CD4-positive, alpha-beta T cell treated with Interleukin-4 for 1 hour (primary cell): ENCODE measurements at regions not wholly inside any gene's neighbourhood (a gene's known extent, or its start where the extent isn't known, plus 50 kb on each side); places are given as distances from the start of the nearest gene placed in this dataset.
"Not testable (repeated sequence)": the region's sequence is repeated elsewhere in the genome, so short reads cannot be mapped to it uniquely, and the experiment has no call there.

Experiments used
- DNase-seq, 2 donors: peaks; one replicate each; pipeline ENCODE4 v3.0.0-alpha.2; 2020 to 2022

GRCh38 chr10:23777153-23777552, 338.3 kb downstream of the OTUD1 start:
- DNase-seq = no peak

- no peak for DNase-seq
These were observed 340.4 kb downstream of the OTUD1 start for GRCh38 chr10:23779301-23779700.

GRCh38 chr10:23780331-23780730, 341.5 kb downstream of the OTUD1 start:
- no peak for DNase-seq

GRCh38 chr10:23786594-23786993, 347.7 kb downstream of the OTUD1 start:
- DNase-seq = no peak

- no peak for DNase-seq
These were observed 354.7 kb downstream of the OTUD1 start for GRCh38 chr10:23793577-23793976.

- not testable (repeated sequence) for DNase-seq
These were observed 358.6 kb downstream of the OTUD1 start for GRCh38 chr10:23797452-23797851.

- no peak for DNase-seq
These were observed 365.2 kb downstream of the OTUD1 start for GRCh38 chr10:23804125-23804524.

- DNase-seq = no peak
These were observed 374.8 kb downstream of the OTUD1 start for GRCh38 chr10:23813687-23814086.

- no peak for DNase-seq
These were observed 379.6 kb downstream of the OTUD1 start for GRCh38 chr10:23818484-23818883.

GRCh38 chr10:23820792-23821191, 381.9 kb downstream of the OTUD1 start:
- no peak for DNase-seq

- no peak for DNase-seq
These were observed 384.1 kb upstream of the KIAA1217 start for GRCh38 chr10:23824822-23825221.

- DNase-seq = no peak
These were observed 382.5 kb upstream of the KIAA1217 start for GRCh38 chr10:23826421-23826820.

- no peak for DNase-seq
These were observed 379.4 kb upstream of the KIAA1217 start for GRCh38 chr10:23829556-23829955.

GRCh38 chr10:23834091-23834490, 374.8 kb upstream of the KIAA1217 start:
- DNase-seq = no peak

- no peak for DNase-seq
These were observed 358.3 kb upstream of the KIAA1217 start for GRCh38 chr10:23850631-23851030.

GRCh38 chr10:23859598-23859997, 349.3 kb upstream of the KIAA1217 start:
- no peak for DNase-seq

- DNase-seq = no peak
These were observed 344.2 kb upstream of the KIAA1217 start for GRCh38 chr10:23864631-23865147.

GRCh38 chr10:23866985-23867384, 342.0 kb upstream of the KIAA1217 start:
- DNase-seq = not testable (repeated sequence)

- DNase-seq = no peak
These were observed 340.8 kb upstream of the KIAA1217 start for GRCh38 chr10:23868121-23868520.

- no peak for DNase-seq
These were observed 339.4 kb upstream of the KIAA1217 start for GRCh38 chr10:23869548-23869947.

GRCh38 chr10:23869996-23870395, 338.9 kb upstream of the KIAA1217 start:
- no peak for DNase-seq

- DNase-seq = no peak
These were observed 338.0 kb upstream of the KIAA1217 start for GRCh38 chr10:23870651-23871610.

- no peak for DNase-seq
These were observed 336.6 kb upstream of the KIAA1217 start for GRCh38 chr10:23872290-23872689.

GRCh38 chr10:23877791-23878320, 331.1 kb upstream of the KIAA1217 start:
- DNase-seq = no peak
